ENCODE measurements at regions not wholly inside any gene's neighbourhood (a gene's known extent, or its start where the extent isn't known, plus 50 kb on each side); places are given as distances from the start of the nearest gene placed in this dataset.

GRCh38 chr13:94824601-94825000 lies 112.3 kb upstream of the SOX21 start:
- no peak overlapping the region for H3K27ac Mint-ChIP-seq
- TF ChIP-seq ERG (CRISPR knock-in tag; IDR thresholded peaks at IDR 0.05) = no peak
- TF ChIP-seq ZNF121 (CRISPR knock-in tag; IDR thresholded peaks at IDR 0.05) = peak; percentile 94
- TF ChIP-seq PRRX2 (CRISPR knock-in tag; IDR thresholded peaks at IDR 0.05) = no peak
- DNase-seq (ENCODE audit: low spot score) = no peak
- H3K4me3 Mint-ChIP-seq = no peak overlapping the region
- H3K27me3 Mint-ChIP-seq (ENCODE audit: low read depth) = no peaks in the 10 kb centered on the region
- H3K9me3 Mint-ChIP-seq = no peaks in the 10 kb centered on the region
- ATAC-seq = no peak
- POLR2A ChIA-PET = no interaction called here
- H3K4me1 Mint-ChIP-seq = peaks cover 65% of the 10 kb centered on the region
- H3K36me3 Mint-ChIP-seq = no peaks in the 10 kb centered on the region
- CTCF ChIA-PET = interaction anchor here (1.4 kb wide), 1 partner anchor 9 kb away, joined by 3 read pairs; no protein-coding TSS in a partner anchor

- CTCF ChIA-PET = no interaction called here
- no peaks in the 10 kb centered on the region for H3K27me3 Mint-ChIP-seq (ENCODE audit: low read depth)
- H3K27ac Mint-ChIP-seq = no peak overlapping the region
- H3K4me1 Mint-ChIP-seq = peaks cover 43% of the 10 kb centered on the region
- H3K36me3 Mint-ChIP-seq = no peaks in the 10 kb centered on the region
- POLR2A ChIA-PET = no interaction called here
- TF ChIP-seq ZNF416 (CRISPR knock-in tag; IDR thresholded peaks at IDR 0.05) (no peak), FOXP1 (CRISPR knock-in tag; IDR thresholded peaks at IDR 0.05; ENCODE audit: borderline replicate concordance) (no peak), ZNF396 (CRISPR knock-in tag; IDR thresholded peaks at IDR 0.05; ENCODE audit: borderline replicate concordance) (no peak), TCF7 (CRISPR knock-in tag; IDR thresholded peaks at IDR 0.05; ENCODE audit: low read depth) (no peak), NR2C2 (CRISPR knock-in tag; IDR thresholded peaks at IDR 0.05) (no peak), ZNF121 (CRISPR knock-in tag; IDR thresholded peaks at IDR 0.05) (no peak), CREB1 (CRISPR knock-in tag; IDR thresholded peaks at IDR 0.05) (no peak)
- ATAC-seq (no peak), DNase-seq (ENCODE audit: low spot score) (no peak)
- H3K9me3 Mint-ChIP-seq = no peaks in the 10 kb centered on the region
- no peak overlapping the region for H3K4me3 Mint-ChIP-seq
Measured at GRCh38 chr13:94822356-94822755, 110.0 kb upstream of the SOX21 start.

- H3K9me3 Mint-ChIP-seq = no peaks in the 10 kb centered on the region; the same call in 1 of the 2 replicates
- ATAC-seq = no peak
- peaks cover 11% of the 10 kb centered on the region for H3K4me1 Mint-ChIP-seq
- TF ChIP-seq MXD4 (CRISPR knock-in tag; IDR thresholded peaks at IDR 0.05; ENCODE audit: borderline replicate concordance) (no peak), ZNF281 (CRISPR knock-in tag; IDR thresholded peaks at IDR 0.05) (no peak), ZBTB43 (CRISPR knock-in tag; IDR thresholded peaks at IDR 0.05) (no peak), E2F5 (CRISPR knock-in tag; IDR thresholded peaks at IDR 0.05) (no peak), ATF2 (CRISPR knock-in tag; IDR thresholded peaks at IDR 0.05; ENCODE audit: borderline replicate concordance, low read depth) (no peak), HMGA2 (CRISPR knock-in tag; IDR thresholded peaks at IDR 0.05) (no peak), ATF1 (CRISPR knock-in tag; IDR thresholded peaks at IDR 0.05) (no peak), OVOL2 (CRISPR knock-in tag; IDR thresholded peaks at IDR 0.05; ENCODE audit: borderline replicate concordance) (no peak), E2F4 (CRISPR knock-in tag; IDR thresholded peaks at IDR 0.05; ENCODE audit: borderline replicate concordance, low read depth) (no peak), ZNF532 (CRISPR knock-in tag; IDR thresholded peaks at IDR 0.05; ENCODE audit: borderline replicate concordance) (no peak), GTF2I (CRISPR knock-in tag; conservative IDR thresholded peaks at IDR 0.05) (no peak)
- DNase-seq (ENCODE audit: low spot score) = no peak
- no peak overlapping the region for H3K4me3 Mint-ChIP-seq
- POLR2A ChIA-PET = no interaction called here
- H3K27ac Mint-ChIP-seq = no peak overlapping the region
- no peaks in the 10 kb centered on the region for H3K27me3 Mint-ChIP-seq (ENCODE audit: low read depth)
- no peaks in the 10 kb centered on the region for H3K36me3 Mint-ChIP-seq
- CTCF ChIA-PET = interaction anchor here (1.2 kb wide), 1 partner anchor 9 kb away, joined by 3 read pairs; no protein-coding TSS in a partner anchor
Measured at GRCh38 chr13:94816256-94816655, 103.9 kb upstream of the SOX21 start.
